HG02973 (cell line): ENCODE measurements at regions not wholly inside any gene's neighbourhood (a gene's known extent, or its start where the extent isn't known, plus 50 kb on each side); places are given as distances from the start of the nearest gene placed in this dataset.
"Not testable (repeated sequence)": the region's sequence is repeated elsewhere in the genome, so short reads cannot be mapped to it uniquely, and the experiment has no call there.

Source experiments
- ATAC-seq: cut with Tn5 transposase; IDR thresholded peaks from one replicate; pipeline ENCODE4 v1.9.1; 2021; ENCODE audit warnings: moderate library complexity; ENCODE audit not compliant: unreplicated experiment

DNA sequence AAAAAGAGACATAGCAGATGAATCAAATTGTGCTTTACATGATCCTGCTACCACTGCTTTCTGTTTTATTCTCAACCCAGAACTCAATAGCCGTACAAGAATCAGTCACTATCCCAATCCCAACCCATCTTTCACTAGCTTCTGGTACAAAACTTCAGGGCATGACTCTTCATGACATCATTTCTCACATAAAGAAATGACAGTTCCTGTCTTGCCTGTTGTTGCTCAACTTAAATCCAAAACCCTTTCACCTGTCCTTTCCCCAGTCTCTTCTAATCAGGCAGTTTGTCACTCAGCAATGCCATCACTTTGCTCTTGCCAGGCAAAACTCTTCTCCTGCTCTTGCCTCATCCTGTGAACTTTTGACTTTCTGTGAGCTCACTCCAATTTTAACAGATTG is 962.8 kb downstream of the GALC start:
- ATAC-seq: no peak

DNA sequence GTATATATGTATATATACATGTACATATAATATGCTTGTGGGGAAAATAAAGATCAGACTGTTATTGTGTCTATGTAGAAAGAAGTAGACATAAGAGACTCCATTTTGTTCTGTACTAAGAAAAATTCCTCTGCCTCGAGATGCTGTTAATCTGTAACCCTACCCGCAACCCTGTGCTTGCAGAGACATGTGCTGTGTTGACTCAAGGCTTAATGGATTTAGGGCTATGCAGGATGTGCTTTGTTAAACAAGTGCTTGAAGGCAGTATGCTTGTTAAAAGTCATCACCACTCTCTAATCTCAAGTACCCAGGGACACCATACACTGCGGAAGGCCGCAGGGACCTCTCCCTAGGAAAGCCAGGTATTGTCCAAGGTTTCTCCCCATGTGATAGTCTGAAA is 972.9 kb downstream of the GALC start:
- not testable (repeated sequence) for ATAC-seq

DNA sequence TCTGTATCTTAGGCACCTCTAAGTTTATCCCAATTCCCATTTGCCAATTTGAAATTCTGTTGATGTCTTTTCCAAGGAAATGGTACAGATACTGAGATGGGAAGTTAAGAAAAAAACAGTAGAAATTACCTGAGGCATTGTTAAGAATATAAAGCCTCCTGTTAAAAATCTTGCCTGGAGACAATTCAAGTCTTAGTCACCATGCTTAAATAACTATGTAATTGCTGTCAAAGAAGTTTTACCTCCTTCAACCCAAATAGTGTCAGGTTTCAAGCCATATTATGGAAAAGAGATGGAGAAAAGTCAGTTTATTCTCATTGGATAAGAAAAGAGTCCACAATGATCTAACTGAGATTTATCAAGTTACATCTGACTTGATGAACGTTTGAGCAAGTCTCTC is 974.7 kb downstream of the GALC start:
- ATAC-seq: no peak

DNA sequence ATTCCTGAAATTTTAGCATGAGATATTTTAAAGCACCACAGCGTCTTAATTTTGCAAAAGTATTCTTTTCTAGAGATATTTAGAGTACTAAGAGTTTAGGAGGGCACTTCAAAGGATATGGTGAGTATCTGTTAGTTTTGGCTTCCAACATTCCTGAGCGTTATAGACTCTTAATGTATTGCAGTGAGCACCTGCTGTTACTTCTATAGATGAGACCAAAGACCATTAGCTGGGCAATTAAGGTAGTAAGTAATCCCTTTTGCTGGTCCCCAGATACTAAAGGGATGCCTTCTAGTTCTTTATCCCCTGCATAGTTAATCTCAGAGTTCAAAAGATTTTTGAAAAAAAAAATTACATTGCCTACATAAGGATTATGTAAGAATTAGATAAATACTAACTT is 975.6 kb downstream of the GALC start:
- ATAC-seq: no peak

DNA sequence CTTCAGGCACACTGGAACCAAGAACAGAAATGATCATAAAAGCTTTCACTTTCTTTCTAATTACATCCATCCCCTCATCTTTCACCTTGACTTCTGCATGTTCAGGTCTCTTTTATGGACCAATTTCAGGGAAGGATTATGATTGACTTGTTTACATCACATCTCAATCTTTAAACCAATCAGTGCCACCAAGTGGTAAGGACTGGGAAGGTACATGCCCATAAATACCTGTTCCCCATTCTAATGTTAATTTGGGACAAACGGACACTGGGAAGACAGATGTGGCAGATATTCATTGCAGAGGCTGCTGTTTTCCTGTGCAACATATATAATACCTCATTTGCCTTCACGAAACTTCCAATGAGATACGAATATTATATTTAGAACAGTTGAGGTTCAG is 978.1 kb downstream of the GALC start:
- ATAC-seq: no peak

DNA sequence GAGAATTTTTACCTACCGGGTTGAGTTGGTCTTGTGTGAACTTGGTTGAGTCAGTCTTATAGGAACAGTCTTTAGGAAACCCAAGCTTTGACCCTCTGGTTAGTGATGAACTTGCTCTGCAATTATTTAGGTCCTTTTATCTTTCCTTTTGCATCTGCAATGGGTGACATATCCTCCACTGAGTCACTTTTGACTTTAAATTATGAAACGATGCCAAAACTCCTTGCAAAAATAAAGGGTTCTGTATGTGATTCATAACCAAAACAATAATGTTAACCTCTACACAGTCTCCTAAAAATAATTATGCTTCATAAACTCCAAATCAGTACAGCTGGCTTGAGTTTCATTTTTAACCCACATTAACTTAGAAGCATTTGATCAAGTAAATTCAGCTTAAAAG is 979.4 kb downstream of the GALC start:
- ATAC-seq: no peak

DNA sequence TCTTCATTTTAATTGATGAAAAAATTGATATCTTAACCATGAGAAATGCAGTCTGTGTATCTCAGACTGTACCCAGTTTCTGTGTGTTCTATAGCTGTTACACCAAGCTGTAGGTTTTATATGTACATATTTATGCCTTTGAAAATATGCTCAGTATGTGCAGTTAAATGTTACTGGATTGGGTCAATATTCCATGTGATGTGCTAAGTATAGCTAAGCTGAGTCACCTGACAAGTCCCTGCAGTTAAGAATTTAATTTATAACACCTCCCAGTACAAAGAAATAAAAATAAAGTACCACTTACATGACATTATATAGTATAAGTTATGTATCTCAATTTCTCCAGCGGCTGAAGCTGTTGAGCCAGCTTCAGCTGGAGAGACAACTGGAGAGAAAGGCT is 984.0 kb downstream of the GALC start:
- no peak for ATAC-seq

DNA sequence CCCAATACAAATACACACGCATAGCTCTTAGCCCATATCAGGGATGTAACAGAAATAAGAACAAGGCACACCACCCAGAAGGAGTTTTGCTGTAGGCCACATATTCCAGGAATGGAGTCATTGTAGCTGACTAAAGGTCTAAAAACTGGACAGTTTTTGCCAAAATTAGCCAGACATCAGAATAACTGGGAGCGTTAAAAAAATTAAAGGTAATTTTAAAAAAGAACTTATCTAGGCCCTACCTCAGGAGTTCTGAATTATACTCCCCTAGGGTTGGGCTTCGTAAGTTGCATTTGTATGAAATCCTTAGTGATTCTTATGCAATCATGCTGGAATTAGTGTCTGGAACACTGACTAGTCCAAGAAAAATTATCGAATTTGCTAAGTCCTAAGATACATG is 987.7 kb downstream of the GALC start:
- ATAC-seq: no peak

DNA sequence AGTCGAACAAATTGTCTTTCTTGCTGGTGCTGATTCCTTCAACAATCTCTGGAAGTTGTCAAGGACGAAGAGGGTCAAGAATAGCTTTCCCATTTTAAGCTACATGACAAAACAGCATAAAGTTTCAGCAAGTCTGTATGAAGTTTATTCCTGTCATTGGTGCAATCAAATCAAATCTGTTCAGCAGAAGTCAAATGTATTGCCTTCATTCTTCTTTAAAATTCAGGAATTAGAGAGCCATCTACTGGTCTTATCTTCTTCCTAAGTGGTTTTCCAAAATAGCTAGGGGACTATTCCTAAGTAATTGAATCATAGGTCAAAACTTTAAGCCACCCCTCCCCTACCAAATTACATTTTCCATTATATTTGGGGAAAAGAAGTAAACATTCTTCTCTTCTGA is 990.2 kb downstream of the GALC start:
- ATAC-seq: no peak

DNA sequence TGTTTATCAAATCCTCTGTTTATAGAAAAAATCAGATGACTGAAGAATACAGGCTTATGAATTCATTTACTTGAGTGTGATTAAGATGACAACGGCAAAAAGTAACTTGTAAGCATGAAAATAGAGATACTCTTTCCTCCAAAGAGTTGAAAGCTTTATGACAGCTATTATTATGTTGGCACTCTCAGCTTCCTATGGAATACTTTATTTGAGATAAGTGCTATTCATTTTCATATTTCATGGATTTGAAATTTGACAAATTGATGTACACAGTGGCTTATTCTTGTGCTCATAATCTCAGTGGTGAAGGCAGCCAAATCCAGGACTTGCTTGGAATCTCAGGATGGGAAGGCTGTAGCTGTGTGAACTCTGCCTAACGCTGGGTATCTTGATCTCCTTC is 991.6 kb downstream of the GALC start:
- ATAC-seq: no peak

DNA sequence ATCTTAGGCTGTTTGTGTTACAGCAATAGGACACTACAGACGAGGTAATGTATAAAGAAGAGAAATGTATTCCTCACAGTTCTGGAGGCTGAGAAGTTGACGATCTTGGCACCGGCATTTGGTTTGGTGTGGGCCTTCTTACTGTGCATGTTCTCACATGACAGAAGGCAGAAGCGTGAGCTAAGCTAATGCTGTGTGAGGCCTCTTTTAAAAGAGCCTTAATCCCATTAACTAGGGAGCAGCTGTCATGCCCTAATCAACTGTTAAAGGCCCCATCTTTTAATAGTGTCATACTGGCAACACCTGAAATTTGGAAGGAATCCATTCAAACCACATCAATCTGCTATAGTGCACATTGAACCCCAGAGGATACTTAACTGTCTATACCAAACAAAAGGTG is 992.9 kb downstream of the GALC start:
- no peak for ATAC-seq

DNA sequence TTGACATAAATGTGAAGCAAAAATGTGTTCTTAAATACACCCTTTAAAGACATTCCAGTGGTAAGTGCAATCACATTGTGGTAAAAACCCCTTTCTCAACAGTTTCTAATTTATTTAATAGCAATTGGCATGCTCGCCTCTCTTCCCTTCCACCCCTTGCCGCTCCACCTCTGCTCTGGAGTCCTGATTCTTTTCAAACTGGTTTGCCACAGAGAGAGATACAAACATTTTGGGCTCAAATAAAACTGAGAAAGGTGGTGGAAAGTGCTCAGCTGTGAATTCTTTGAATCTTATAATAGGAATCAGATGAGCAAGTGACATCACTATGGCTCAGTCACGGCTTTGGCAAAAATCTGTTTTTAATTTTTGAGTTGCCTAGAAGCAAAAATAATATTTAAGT is 993.9 kb downstream of the GALC start:
- ATAC-seq: no peak

DNA sequence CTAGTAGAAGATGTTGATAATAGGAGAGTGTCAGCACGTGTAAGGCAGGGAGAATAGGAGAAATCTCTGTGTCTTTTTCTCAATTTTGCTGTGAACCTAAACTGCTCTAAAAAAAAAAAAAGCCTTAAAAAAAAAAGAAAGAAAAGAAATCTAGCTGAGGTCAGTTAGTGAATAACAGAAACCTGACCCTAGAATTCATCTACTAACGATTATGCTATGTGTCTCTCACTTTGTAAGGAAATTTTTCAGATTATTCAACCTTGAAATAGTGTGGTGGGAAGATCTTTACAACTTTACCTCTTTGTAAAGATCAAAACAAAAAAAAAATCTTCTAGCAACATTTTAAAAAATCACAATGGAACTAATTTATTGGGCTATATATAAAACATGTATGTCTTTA is 995.7 kb downstream of the GALC start:
- ATAC-seq: no peak

DNA sequence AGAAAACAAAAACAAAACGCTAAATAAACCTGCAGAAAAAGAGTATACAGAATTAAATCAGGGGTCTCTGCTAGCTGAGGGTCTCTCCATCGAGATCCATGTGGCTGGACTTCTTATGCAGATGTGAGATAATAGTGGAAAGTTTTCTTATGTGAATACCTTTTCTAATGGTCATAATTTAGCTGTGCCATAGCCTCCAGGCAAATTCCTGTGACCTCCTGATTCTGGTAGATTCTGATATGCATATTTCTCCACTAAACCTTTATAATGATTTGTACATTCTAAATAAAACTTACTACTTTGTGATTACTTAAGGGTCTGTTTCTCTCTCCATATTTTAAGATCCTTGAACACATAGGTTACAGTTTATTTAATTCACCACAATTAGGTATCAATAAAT is 1002.6 kb downstream of the GALC start:
- ATAC-seq: no peak

DNA sequence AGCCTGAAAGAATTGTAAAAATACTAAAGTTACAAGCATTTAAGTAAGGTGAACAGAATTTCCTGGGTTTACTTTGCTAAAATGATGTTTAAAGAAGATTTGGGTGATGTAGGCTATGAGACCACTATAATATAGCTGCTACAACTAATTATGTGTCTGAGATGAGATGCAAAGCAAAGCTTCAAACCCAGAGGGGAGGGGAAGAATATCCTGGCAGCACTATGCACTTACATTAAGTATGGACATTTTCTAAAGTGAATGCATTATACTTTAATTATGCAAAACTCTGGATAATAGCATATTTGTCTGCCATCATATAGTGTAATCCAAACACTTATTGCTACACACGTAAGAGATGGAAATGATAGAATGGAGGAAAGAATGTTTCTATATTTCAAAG is 1003.7 kb downstream of the GALC start:
- no peak for ATAC-seq

DNA sequence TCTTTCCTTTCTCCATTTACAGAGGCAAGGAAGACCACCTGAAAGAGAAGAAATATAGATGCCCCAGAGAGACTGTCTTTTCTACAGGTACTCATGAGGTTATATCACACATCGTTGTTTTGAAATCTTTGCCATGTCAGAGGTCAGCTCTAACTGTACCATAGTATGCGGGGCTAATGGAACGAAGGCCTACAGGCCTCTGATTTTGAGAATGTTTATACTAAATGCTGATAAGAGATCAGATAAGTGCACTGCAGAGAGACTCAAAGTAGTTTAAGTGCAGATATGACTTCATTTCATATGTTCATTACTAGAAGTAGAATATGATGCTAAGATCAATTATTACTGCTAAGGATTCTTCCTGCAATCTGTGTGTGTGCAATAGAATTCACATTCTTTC is 1005.0 kb downstream of the GALC start:
- no peak for ATAC-seq

DNA sequence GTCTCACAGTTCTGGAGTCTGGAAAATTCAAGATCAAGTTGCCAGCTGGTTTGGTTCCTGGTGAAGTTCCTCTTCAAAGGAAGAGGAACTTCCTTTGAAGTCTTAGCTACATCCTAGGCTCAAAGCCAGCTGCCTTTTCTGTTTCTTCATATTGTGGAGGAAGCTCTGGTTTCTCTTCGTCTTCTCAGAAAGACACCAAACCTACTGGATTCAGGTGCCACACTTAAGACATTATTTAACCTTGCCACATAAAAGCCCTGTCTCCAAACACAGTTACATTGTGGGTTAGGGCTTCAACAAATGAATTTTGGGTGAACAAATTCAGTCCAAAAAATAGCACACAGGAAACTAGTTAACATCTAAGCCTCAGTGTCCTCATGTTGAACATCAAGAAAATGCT is 1019.8 kb downstream of the GALC start:
- ATAC-seq: no peak

DNA sequence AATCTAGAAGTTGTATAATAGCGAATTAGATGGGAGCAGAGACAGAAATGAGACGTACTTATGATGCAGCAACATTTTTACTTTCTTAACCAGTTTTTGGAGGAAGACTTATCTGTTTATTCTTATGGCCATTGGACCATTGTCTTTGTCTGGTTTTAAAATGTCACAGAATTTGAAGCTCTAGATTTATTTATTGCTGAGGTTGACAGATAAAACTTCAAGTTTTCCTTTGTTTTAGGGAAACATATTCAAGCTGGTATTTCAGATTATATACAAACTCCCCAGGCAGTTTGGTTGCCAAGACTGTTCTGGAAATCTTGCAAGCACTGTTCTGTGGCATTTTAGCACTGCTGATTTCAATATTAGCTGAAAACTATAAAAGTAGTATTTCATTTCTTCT is 1021.7 kb downstream of the GALC start:
- no peak for ATAC-seq

DNA sequence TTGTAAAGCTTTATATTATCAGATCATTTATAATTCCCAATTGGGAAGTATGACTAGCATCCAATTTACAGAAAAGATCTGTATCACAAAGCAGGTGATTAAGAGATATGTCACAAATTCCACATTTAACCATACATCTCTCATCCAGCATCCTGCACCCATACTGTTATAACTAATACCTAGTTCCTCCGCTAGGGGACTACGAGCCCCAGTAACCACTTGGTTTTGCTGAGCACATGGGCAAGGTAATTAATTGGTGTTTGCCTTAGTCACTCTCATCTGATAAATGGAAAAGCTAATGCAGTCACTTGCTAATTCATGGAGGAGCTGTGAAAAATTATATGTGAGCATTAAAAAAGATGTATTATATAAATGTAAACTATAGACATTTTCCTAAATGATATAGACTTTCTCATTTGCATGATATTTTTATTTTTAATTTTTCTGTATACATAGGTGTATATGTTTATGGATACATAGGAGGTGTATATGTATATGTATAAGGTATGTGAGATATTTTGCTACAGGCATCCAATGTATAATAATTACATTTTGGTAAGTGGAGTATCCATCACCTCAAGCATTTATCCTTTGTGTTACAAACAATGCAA is 1031.8 kb downstream of the GALC start:
- no peak for ATAC-seq

DNA sequence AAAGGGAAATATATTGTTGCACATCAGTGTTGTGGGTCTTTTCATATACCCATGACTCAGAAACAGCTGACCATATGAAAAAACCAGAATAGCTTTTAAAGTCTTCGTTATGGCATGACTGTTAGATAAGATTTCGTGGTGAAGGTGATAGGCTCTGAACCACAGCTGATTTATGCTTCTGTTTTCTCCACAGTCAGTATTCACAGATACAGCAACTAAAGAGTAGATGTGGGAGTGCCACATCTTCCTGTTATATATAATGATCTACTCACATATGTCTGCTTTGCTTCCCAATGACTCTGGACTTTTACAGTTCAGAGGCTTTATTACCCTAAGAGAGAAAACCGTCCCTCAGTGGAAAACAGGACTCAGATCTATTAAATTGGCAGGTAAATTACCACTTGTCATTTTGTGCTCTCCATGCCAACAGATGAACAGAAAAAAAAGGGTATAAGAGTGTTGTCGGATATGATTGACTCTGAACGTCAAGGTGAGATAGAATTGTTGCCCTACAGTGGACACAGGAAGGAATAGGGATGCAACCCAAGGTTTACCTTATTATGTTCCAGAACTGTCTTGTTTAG is 1037.1 kb downstream of the GALC start:
- ATAC-seq: no peak

DNA sequence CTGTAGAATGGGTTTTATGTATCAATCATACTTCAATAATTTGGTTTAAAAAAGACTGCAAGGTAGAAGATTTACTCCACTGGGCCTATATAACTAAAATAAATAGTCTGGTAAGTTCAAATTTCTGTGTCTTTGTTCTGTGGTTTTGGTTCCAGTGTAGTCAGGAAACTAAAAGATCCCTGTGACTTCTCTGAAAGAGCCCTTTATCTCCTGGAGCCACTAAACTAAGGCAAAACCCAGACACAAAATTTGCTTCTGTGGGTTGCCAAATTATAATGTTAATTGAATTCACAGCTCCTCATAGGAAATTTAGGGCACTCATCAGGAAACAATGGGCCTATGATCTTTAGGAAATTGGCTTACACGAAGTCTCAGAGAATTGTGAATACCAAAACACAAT is 1038.4 kb downstream of the GALC start:
- no peak for ATAC-seq

DNA sequence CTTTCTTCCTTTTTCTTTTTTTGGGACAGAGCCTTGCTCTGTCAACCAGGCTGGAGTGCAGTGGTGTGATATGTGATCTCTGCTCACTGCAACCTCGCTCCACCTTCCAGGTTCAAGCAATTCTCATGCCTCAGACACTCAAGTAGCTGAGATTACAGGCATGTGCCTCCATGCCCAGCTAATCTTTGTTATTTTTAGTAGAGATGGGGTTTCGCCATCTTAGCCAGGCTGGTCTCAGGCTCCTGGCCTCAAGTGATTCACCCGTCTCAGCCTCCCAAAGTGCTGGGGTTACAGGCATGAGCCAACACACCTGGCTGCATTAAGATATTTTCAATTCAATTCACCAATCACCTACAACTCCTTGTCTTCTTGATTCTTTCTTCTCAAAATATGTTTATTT is 1046.5 kb downstream of the GALC start:
- no peak for ATAC-seq

DNA sequence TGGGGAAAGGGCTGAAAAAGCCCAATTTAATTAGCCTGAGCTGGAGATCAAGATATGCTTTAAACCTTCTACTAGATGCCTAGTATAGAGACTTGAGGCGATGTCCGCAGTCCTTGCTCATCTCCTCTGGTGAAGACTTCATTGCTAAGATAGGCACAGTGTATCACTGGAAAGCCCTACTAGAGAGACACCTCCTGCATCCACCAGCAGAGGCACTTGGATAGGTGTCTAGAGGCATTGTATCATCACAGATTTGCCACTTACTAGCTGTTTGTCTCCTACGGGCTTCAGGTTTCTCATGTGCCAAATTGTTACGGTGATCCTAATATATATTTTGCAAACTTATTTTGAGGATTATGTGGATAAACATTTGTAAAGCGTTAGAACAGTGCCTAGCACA is 1048.5 kb downstream of the GALC start:
- no peak for ATAC-seq
